PC-9 (cell line): ENCODE measurements at regions not wholly inside any gene's neighbourhood (a gene's known extent, or its start where the extent isn't known, plus 50 kb on each side); places are given as distances from the start of the nearest gene placed in this dataset.

ENCODE experiments used
- EZH2 ChIP-seq: fragments of 200-600 bp; sonication (generic); IDR thresholded peaks from 2 replicates; pipeline ENCODE4 v1.8.0; 2017; ENCODE audit warnings: antibody characterized with exemption, low read depth
- TF ChIP-seq, protein P1 (sequence below): fragments of 200-600 bp; sonication (generic); conservative IDR thresholded peaks from 2 replicates; pipeline ENCODE4 v1.6.1; 2017; ENCODE audit warnings: mixed run types, antibody characterized with exemption, mild to moderate bottlenecking, moderate library complexity

DNA sequence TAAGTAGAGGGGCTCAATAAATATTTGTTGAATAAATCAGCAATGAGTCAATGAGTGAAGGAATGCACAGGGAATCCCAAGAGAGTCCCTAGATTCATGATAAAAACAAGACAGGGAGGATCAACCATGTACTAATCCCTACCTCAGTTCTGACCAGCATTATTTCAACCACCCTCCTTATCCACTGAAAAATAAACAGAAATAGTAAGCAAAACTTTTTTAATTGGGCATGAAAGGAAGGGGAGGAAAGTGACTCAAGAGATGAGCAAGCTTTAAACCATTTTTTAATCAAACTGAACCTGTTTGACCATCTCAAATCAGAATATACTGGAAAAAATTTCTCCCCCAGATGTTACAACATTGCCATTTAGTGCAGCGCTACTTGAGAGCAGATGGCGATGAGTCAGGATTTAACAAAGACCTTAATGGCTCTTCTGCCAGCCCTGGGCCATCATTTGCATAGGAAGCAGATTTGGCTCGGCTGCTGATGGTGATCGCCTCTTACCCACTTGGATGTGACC lies 194.8 kb upstream of the SLC30A5 start:
- TF ChIP-seq, protein P1, sequence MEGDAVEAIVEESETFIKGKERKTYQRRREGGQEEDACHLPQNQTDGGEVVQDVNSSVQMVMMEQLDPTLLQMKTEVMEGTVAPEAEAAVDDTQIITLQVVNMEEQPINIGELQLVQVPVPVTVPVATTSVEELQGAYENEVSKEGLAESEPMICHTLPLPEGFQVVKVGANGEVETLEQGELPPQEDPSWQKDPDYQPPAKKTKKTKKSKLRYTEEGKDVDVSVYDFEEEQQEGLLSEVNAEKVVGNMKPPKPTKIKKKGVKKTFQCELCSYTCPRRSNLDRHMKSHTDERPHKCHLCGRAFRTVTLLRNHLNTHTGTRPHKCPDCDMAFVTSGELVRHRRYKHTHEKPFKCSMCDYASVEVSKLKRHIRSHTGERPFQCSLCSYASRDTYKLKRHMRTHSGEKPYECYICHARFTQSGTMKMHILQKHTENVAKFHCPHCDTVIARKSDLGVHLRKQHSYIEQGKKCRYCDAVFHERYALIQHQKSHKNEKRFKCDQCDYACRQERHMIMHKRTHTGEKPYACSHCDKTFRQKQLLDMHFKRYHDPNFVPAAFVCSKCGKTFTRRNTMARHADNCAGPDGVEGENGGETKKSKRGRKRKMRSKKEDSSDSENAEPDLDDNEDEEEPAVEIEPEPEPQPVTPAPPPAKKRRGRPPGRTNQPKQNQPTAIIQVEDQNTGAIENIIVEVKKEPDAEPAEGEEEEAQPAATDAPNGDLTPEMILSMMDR = no peak
- no peak for TF ChIP-seq EZH2
